ENCODE measurements at regions not wholly inside any gene's neighbourhood (a gene's known extent, or its start where the extent isn't known, plus 50 kb on each side); places are given as distances from the start of the nearest gene placed in this dataset.

DNA sequence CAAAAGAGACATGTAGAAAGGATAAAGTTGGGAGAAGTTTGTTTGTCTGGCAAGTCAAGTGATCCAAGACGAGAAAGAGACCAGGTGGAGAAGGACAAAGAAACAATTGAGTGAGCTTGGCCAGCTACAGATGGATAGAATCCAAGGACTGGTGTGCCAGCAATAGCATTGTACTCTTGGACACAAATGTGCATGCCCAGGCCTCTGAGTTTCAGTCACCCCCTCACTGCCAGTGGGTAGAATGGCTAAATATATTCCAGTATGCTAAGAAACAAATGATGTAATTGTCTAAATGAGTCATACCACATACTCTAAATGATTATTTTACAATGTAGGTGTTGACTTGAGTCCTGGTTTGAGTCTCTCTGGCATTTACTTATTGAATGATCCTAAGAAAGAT is 881.3 kb downstream of the LRRTM4 start:
- no peak overlapping the region for H3K4me3 ChIP-seq (replicated peaks in 1 of 2; ENCODE audit: low read depth in 2 of 2, low read length in 2 of 2)
- TF ChIP-seq CTCF (IDR thresholded peaks at IDR 0.05; ENCODE audit: low read depth, low read length) = no peak
- DNase-seq (ENCODE audit: low read depth in 2 of 2) = no peak

GRCh38 chr2:76639171-76639680 is 883.0 kb downstream of the LRRTM4 start:
- DNase-seq (ENCODE audit: low read depth in 2 of 2) = no peak
- H3K4me3 ChIP-seq (replicated peaks in 1 of 2; ENCODE audit: low read depth in 2 of 2, low read length in 2 of 2) = no peak overlapping the region
- no peak for TF ChIP-seq CTCF (IDR thresholded peaks at IDR 0.05; ENCODE audit: low read depth, low read length)

DNA sequence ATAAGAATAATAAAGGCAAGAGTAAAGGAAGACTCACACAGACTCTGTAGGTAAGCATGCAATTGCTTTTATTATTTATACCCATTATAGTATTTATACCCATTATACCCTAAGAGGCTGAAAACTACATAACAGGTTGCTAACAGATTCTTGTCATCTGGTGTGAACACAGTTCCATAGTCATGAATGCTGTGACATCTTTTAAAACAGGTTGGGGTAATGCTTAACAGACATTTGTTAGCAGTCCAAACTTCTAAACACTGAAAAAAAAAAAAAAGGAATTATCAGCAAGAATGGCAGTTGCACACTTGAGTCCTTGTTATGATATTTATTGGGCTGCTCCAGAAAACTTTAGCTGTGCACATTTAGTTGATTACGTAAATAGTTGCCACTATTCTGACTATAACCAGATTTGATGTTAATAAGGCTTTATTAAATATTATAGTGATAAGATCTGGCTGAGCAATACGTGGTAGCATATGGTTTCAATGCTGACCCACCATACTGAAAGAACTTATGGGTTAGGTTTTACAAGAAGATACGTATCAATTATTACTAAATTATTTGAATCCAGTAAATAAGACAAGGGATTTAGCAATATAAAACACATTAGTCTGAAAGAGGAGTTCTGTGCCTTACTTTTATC is 888.8 kb downstream of the LRRTM4 start:
- DNase-seq (ENCODE audit: low read depth in 2 of 2) = no peak

GRCh38 chr2:76625101-76625500 is 897.1 kb downstream of the LRRTM4 start:
- no peak for DNase-seq (ENCODE audit: low read depth in 2 of 2)
- TF ChIP-seq CTCF (IDR thresholded peaks at IDR 0.05; ENCODE audit: low read depth, low read length) = no peak
- H3K4me3 ChIP-seq (replicated peaks in 1 of 2; ENCODE audit: low read depth in 2 of 2, low read length in 2 of 2) = no peak overlapping the region

More for the DNA sequence above, 888.8 kb downstream of the LRRTM4 start:
- TF ChIP-seq CTCF (IDR thresholded peaks at IDR 0.05; ENCODE audit: low read depth, low read length) = no peak
- no peak overlapping the region for H3K4me3 ChIP-seq (replicated peaks in 1 of 2; ENCODE audit: low read depth in 2 of 2, low read length in 2 of 2)

GRCh38 chr2:76613330-76613729 is 902.6 kb upstream of the GCFC2 start:
- TF ChIP-seq CTCF (IDR thresholded peaks at IDR 0.05; ENCODE audit: low read depth, low read length) = no peak
- no peak for DNase-seq (ENCODE audit: low read depth in 2 of 2)
- H3K4me3 ChIP-seq (replicated peaks in 1 of 2; ENCODE audit: low read depth in 2 of 2, low read length in 2 of 2) = no peak overlapping the region

GRCh38 chr2:76612764-76613163 is 902.0 kb upstream of the GCFC2 start:
- no peak for DNase-seq (ENCODE audit: low read depth in 2 of 2)
- no peak overlapping the region for H3K4me3 ChIP-seq (replicated peaks in 1 of 2; ENCODE audit: low read depth in 2 of 2, low read length in 2 of 2)
- no peak for TF ChIP-seq CTCF (IDR thresholded peaks at IDR 0.05; ENCODE audit: low read depth, low read length)

GRCh38 chr2:76610451-76610850 is 899.7 kb upstream of the GCFC2 start:
- DNase-seq (ENCODE audit: low read depth in 2 of 2) = no peak
- H3K4me3 ChIP-seq (replicated peaks in 1 of 2; ENCODE audit: low read depth in 2 of 2, low read length in 2 of 2) = no peak overlapping the region

More at GRCh38 chr2:76610451-76610850, 899.7 kb upstream of the GCFC2 start:
- TF ChIP-seq CTCF (IDR thresholded peaks at IDR 0.05; ENCODE audit: low read depth, low read length) = no peak

All from cardiac fibroblast (primary cell).